Ascending aorta (tissue), 2 donors: ENCODE measurements at regions not wholly inside any gene's neighbourhood (a gene's known extent, or its start where the extent isn't known, plus 50 kb on each side); places are given as distances from the start of the nearest gene placed in this dataset.

Source experiments
- DNase-seq, 2 donors: peaks; one replicate each; pipeline ENCODE4 v3.0.0-alpha.2; 2019; ENCODE audit warnings: low spot score in 2 of 2
- H3K27ac ChIP-seq, 2 donors: fragments of 200-600 bp; sonication (generic); one replicate each; pipeline ENCODE4 v1.5.1; 2016 to 2017; ENCODE audit warnings: mild to moderate bottlenecking in 1 of 2
- H3K27me3 ChIP-seq: fragments of 200-600 bp; sonication (generic); one replicate; pipeline ENCODE4 v1.5.1; 2017
- H3K36me3 ChIP-seq, 2 donors: fragments of 200-600 bp; sonication (generic); one replicate each; pipeline ENCODE4 v1.5.1; 2016
- H3K4me1 ChIP-seq, 2 donors: fragments of 200-600 bp; sonication (generic); one replicate each; pipeline ENCODE4 v1.5.1; 2016 to 2017; ENCODE audit warnings: mild to moderate bottlenecking in 1 of 2
- H3K4me3 ChIP-seq, 2 donors: fragments of 200-600 bp; sonication (generic); one replicate each; pipeline ENCODE4 v1.5.1; 2016 to 2017; ENCODE audit warnings: mild to moderate bottlenecking in 1 of 2
- H3K9me3 ChIP-seq, 2 donors: fragments of 200-600 bp; sonication (generic); one replicate each; pipeline ENCODE4 v1.5.1; 2016
- CTCF ChIP-seq, 3 experiments: fragments of 200-600 bp in 2 of 3; fragments of 450-650 bp in 1 of 3; sonication (generic) in 2 of 3; IDR thresholded peaks; one replicate each; pipeline ENCODE4 v1.5.1; 2016 to 2019; ENCODE audit warnings: antibody characterized with exemption in 3 of 3, mild to moderate bottlenecking in 1 of 3, moderate library complexity in 1 of 3
- intact Hi-C: fragments of 100-400 bp; cut with DNase I; formaldehyde crosslinking; loops from one replicate; pipeline ENCODE4 v1.15.1; 2023

- intact Hi-C loops = loop anchor here (2.0 to 5.0 kb wide), 2 partner anchors 910 to 1096 kb away; no protein-coding TSS in a partner anchor
- Histone ChIP-seq H3K9me3 (no peaks in the 10 kb centered on the region), H3K27me3 (no peaks in the 10 kb centered on the region), H3K4me3 (no peak overlapping the region), H3K4me1 (peaks cover 0 to 6% of the 10 kb centered on the region in 2 donors), H3K36me3 (no peaks in the 10 kb centered on the region), H3K27ac (no peak overlapping the region)
- no peak for TF ChIP-seq CTCF (IDR thresholded peaks at IDR 0.05)
- DNase-seq = no peak
Observed at GRCh38 chr2:225891013-225891412, 491.5 kb downstream of the NYAP2 start.

- no peaks in the 10 kb centered on the region for H3K9me3 ChIP-seq
- no peaks in the 10 kb centered on the region for H3K4me1 ChIP-seq
- no peaks in the 10 kb centered on the region for H3K36me3 ChIP-seq
- intact Hi-C loops = no loop called here
- peak; percentile 60 to 79 (median 66) for TF ChIP-seq CTCF (IDR thresholded peaks at IDR 0.05)
- no peak overlapping the region for H3K4me3 ChIP-seq
- H3K27ac ChIP-seq = no peak overlapping the region
- DNase-seq = no peak
- no peaks in the 10 kb centered on the region for H3K27me3 ChIP-seq
Observed at GRCh38 chr2:225889452-225889851, 489.9 kb downstream of the NYAP2 start.

GRCh38 chr2:225867071-225867470, 467.6 kb downstream of the NYAP2 start:
- Histone ChIP-seq H3K9me3 (no peaks in the 10 kb centered on the region), H3K27me3 (no peaks in the 10 kb centered on the region), H3K4me1 (no peaks in the 10 kb centered on the region), H3K27ac (no peak overlapping the region), H3K36me3 (no peaks in the 10 kb centered on the region), H3K4me3 (no peak overlapping the region)
- intact Hi-C loops = no loop called here
- TF ChIP-seq CTCF (IDR thresholded peaks at IDR 0.05) = no peak
- no peak for DNase-seq

GRCh38 chr2:225865468-225865867, 466.0 kb downstream of the NYAP2 start:
- intact Hi-C loops = no loop called here
- H3K4me3 ChIP-seq = no peak overlapping the region
- DNase-seq = no peak
- H3K27ac ChIP-seq = no peak overlapping the region
- no peaks in the 10 kb centered on the region for H3K36me3 ChIP-seq
- TF ChIP-seq CTCF (IDR thresholded peaks at IDR 0.05) = no peak
- H3K4me1 ChIP-seq = no peaks in the 10 kb centered on the region
- H3K27me3 ChIP-seq = no peaks in the 10 kb centered on the region
- no peaks in the 10 kb centered on the region for H3K9me3 ChIP-seq

GRCh38 chr2:225864394-225864793, 464.9 kb downstream of the NYAP2 start:
- no peaks in the 10 kb centered on the region for H3K27me3 ChIP-seq
- intact Hi-C loops = no loop called here
- TF ChIP-seq CTCF (IDR thresholded peaks at IDR 0.05) = no peak

GRCh38 chr2:225842939-225843338, 443.4 kb downstream of the NYAP2 start:
- H3K36me3 ChIP-seq = no peaks in the 10 kb centered on the region
- H3K4me3 ChIP-seq = no peak overlapping the region
- H3K27ac ChIP-seq = no peak overlapping the region
- no peak for DNase-seq
- H3K4me1 ChIP-seq = no peaks in the 10 kb centered on the region
- H3K9me3 ChIP-seq = no peaks in the 10 kb centered on the region
- intact Hi-C loops = no loop called here
- TF ChIP-seq CTCF (IDR thresholded peaks at IDR 0.05) = no peak
- H3K27me3 ChIP-seq = no peaks in the 10 kb centered on the region

More at GRCh38 chr2:225864394-225864793, 464.9 kb downstream of the NYAP2 start:
- H3K36me3 ChIP-seq = no peaks in the 10 kb centered on the region
- H3K4me1 ChIP-seq = no peaks in the 10 kb centered on the region
- H3K9me3 ChIP-seq = no peaks in the 10 kb centered on the region
- H3K4me3 ChIP-seq = no peak overlapping the region
- H3K27ac ChIP-seq = no peak overlapping the region
- DNase-seq = no peak
